OCI-LY3 (cell line): ENCODE measurements at regions not wholly inside any gene's neighbourhood (a gene's known extent, or its start where the extent isn't known, plus 50 kb on each side); places are given as distances from the start of the nearest gene placed in this dataset.

Experiments used
- H2AFZ ChIP-seq: fragments of 200-600, 300-600 bp; shearing (Covaris generic); 2 replicates; pipeline ENCODE4 v1.6.0; 2014; ENCODE audit warnings: antibody characterized with exemption, low read depth, low read length
- H3K27ac ChIP-seq: fragments of 200-600, 300-600 bp; sonication (generic); 2 replicates; pipeline ENCODE4 v1.5.1; 2014; ENCODE audit warnings: mild to moderate bottlenecking, low read length, moderate library complexity, mixed read lengths
- H3K27me3 ChIP-seq: fragments of 200-600, 300-600 bp; sonication (generic); 2 replicates; pipeline ENCODE4 v1.6.1; 2014; ENCODE audit warnings: low read depth, low read length, mixed read lengths
- H3K36me3 ChIP-seq: fragments of 200-600, 300-600 bp; sonication (generic); replicated peaks from 2 replicates; pipeline ENCODE3; 2014; ENCODE audit warnings: low read depth, low read length, mixed read lengths
- H3K4me1 ChIP-seq: fragments of 300-600, 200-600 bp; sonication (generic); 2 replicates; pipeline ENCODE4 v1.6.1; 2014; ENCODE audit warnings: low read length, mixed read lengths
- H3K4me2 ChIP-seq: fragments of 200-600, 300-600 bp; sonication (generic); 2 replicates; pipeline ENCODE4 v1.6.1; 2014; ENCODE audit warnings: low read length, mixed read lengths
- H3K4me3 ChIP-seq: fragments of 300-600, 200-600 bp; sonication (generic); 2 replicates; pipeline ENCODE4 v1.5.1; 2014; ENCODE audit warnings: antibody characterized with exemption, mild to moderate bottlenecking, low read length, moderate library complexity
- H3K79me2 ChIP-seq: fragments of 300-600, 200-600 bp; shearing (Covaris generic); 2 replicates; pipeline ENCODE4 v1.6.1; 2014; ENCODE audit warnings: mild to moderate bottlenecking, low read length, mixed read lengths
- H3K9ac ChIP-seq: fragments of 300-600, 200-600 bp; shearing (Covaris generic); 2 replicates; pipeline ENCODE4 v1.6.0; 2014; ENCODE audit warnings: mild to moderate bottlenecking, low read length, moderate library complexity
- H3K9me3 ChIP-seq: fragments of 200-600, 300-600 bp; shearing (Covaris generic); 2 replicates; pipeline ENCODE4 v1.6.1; 2014; ENCODE audit warnings: low read length, mixed read lengths; ENCODE audit not compliant: insufficient read depth
- H4K20me1 ChIP-seq: fragments of 200-600, 300-600 bp; sonication (generic); 2 replicates; pipeline ENCODE4 v1.6.1; 2016; ENCODE audit warnings: low read length, mixed read lengths; ENCODE audit not compliant: insufficient read depth
- CTCF ChIP-seq: fragments of 200-600, 300-600 bp; sonication (generic); IDR thresholded peaks from 2 replicates; pipeline ENCODE4 v1.5.1; 2014; ENCODE audit warnings: antibody characterized with exemption, low read length, low read depth
- EZH2phosphoT487 ChIP-seq: fragments of 200-600 bp; shearing (Covaris generic); IDR thresholded peaks from 2 replicates; pipeline ENCODE4 v1.6.1; 2018; ENCODE audit warnings: antibody characterized with exemption, mixed run types, low read depth

GRCh38 chr19:33890569-33890968, 93.9 kb downstream of the KCTD15 start:
- Histone ChIP-seq H3K4me2 (no peak overlapping the region), H3K4me3 (no peak overlapping the region), H3K9me3 (no peaks in the 10 kb centered on the region), H3K36me3 (no peaks in the 10 kb centered on the region), H3K4me1 (no peaks in the 10 kb centered on the region), H3K79me2 (no peaks in the 10 kb centered on the region), H3K9ac (no peak overlapping the region), H2AFZ (no peak overlapping the region), H4K20me1 (no peaks in the 10 kb centered on the region), H3K27ac (no peak overlapping the region), H3K27me3 (peaks cover 6% of the 10 kb centered on the region)
- TF ChIP-seq CTCF: no peak
- no peak for TF ChIP-seq EZH2phosphoT487

- H3K27ac ChIP-seq: no peak overlapping the region
- H3K9ac ChIP-seq: no peak overlapping the region
- H2AFZ ChIP-seq: no peak overlapping the region
- peaks cover 6% of the 10 kb centered on the region for H3K27me3 ChIP-seq
- H4K20me1 ChIP-seq: no peaks in the 10 kb centered on the region
- no peaks in the 10 kb centered on the region for H3K79me2 ChIP-seq
- no peaks in the 10 kb centered on the region for H3K36me3 ChIP-seq
- no peaks in the 10 kb centered on the region for H3K4me1 ChIP-seq
- H3K4me3 ChIP-seq: no peak overlapping the region
- TF ChIP-seq CTCF: no peak
- no peak for TF ChIP-seq EZH2phosphoT487
- no peaks in the 10 kb centered on the region for H3K9me3 ChIP-seq
- no peak overlapping the region for H3K4me2 ChIP-seq
Observed at GRCh38 chr19:33891773-33892172, 95.1 kb downstream of the KCTD15 start.

GRCh38 chr19:33894787-33895186, 98.1 kb downstream of the KCTD15 start:
- H4K20me1 ChIP-seq: no peaks in the 10 kb centered on the region
- no peak overlapping the region for H3K9ac ChIP-seq
- TF ChIP-seq EZH2phosphoT487 (no peak), CTCF (no peak)
- H2AFZ ChIP-seq: no peak overlapping the region
- no peaks in the 10 kb centered on the region for H3K36me3 ChIP-seq
- no peak overlapping the region for H3K4me2 ChIP-seq
- no peaks in the 10 kb centered on the region for H3K79me2 ChIP-seq
- no peak overlapping the region for H3K4me3 ChIP-seq
- no peaks in the 10 kb centered on the region for H3K4me1 ChIP-seq
- no peak overlapping the region for H3K27ac ChIP-seq
- H3K27me3 ChIP-seq: peaks cover 6% of the 10 kb centered on the region
- peaks cover 5% of the 10 kb centered on the region for H3K9me3 ChIP-seq

- H3K4me1 ChIP-seq: no peaks in the 10 kb centered on the region
- no peaks in the 10 kb centered on the region for H3K79me2 ChIP-seq
- TF ChIP-seq EZH2phosphoT487 (no peak), CTCF (no peak)
- no peak overlapping the region for H3K9ac ChIP-seq
- peaks cover 5% of the 10 kb centered on the region for H3K9me3 ChIP-seq
- no peak overlapping the region for H3K4me2 ChIP-seq
- no peak overlapping the region for H3K4me3 ChIP-seq
- H2AFZ ChIP-seq: no peak overlapping the region
- no peaks in the 10 kb centered on the region for H3K36me3 ChIP-seq
- no peak overlapping the region for H3K27ac ChIP-seq
- no peaks in the 10 kb centered on the region for H4K20me1 ChIP-seq
- H3K27me3 ChIP-seq: peaks cover 6% of the 10 kb centered on the region
Observed at GRCh38 chr19:33895366-33895765, 98.7 kb downstream of the KCTD15 start.
